SU-DHL-6 (cell line): ENCODE measurements at regions not wholly inside any gene's neighbourhood (a gene's known extent, or its start where the extent isn't known, plus 50 kb on each side); places are given as distances from the start of the nearest gene placed in this dataset.

Experiments
- EZH2phosphoT487 ChIP-seq: fragments of 200-600 bp; sonication (generic), shearing (Covaris generic); conservative IDR thresholded peaks from 2 replicates; pipeline ENCODE4 v1.6.1; 2018; ENCODE audit warnings: mild to moderate bottlenecking, antibody characterized with exemption, low read length, moderate library complexity, mixed read lengths
- TF ChIP-seq, protein P1 (sequence below): fragments of 200-600 bp; sonication (generic); IDR thresholded peaks from one replicate; pipeline ENCODE4 v1.5.1; 2017; ENCODE audit warnings: antibody characterized with exemption, mild to moderate bottlenecking, low read length, moderate library complexity; ENCODE audit not compliant: insufficient read depth, poor library complexity, severe bottlenecking

DNA sequence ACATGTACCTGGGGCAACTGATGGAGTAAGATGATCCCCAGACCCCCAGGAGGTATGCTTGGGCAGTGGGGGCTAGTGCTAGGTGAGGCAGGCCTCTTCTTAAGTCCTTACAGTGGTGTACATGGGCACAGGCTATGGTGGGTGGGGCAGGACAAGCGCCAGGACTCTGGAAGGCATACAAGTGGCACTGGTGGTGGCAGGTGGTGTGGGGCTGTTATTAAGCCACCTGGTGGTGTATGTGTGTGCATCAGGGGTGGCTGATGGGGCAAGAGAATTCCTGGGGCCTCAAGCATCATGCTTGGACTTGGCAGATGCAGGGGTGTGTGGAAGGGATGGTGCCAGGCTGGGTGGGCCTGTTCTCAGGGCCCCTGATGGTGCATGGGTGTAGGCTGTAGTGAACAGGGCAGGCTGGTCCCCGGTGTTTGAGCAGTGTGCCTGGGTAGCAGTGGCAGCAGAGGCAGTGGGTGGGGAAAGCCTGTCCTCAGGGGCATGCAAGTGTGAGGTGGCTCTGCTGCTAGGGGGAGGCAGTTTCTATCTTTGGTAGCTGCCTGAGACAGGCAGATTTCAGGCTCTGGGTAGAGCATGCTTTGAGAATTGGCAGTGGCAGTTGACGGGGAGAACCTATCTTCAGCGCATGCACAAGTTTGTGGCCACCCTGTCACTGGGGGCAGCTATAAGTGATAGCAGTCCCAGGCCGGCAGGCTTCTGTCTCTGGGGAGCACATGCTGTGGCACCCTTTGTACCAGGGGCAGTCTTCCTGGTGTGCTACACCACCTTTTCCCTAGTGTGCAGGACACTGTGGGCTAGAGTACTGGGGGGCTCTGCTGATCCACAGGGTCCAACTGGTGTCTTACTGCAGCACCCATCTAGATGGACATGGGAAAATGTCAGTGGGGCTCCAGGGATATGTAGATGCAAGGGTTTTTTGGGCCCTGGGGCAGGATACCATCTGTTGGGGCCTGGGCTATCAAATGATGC is 52.6 kb upstream of the ABCD2 start:
- TF ChIP-seq, protein P1, sequence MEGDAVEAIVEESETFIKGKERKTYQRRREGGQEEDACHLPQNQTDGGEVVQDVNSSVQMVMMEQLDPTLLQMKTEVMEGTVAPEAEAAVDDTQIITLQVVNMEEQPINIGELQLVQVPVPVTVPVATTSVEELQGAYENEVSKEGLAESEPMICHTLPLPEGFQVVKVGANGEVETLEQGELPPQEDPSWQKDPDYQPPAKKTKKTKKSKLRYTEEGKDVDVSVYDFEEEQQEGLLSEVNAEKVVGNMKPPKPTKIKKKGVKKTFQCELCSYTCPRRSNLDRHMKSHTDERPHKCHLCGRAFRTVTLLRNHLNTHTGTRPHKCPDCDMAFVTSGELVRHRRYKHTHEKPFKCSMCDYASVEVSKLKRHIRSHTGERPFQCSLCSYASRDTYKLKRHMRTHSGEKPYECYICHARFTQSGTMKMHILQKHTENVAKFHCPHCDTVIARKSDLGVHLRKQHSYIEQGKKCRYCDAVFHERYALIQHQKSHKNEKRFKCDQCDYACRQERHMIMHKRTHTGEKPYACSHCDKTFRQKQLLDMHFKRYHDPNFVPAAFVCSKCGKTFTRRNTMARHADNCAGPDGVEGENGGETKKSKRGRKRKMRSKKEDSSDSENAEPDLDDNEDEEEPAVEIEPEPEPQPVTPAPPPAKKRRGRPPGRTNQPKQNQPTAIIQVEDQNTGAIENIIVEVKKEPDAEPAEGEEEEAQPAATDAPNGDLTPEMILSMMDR, result no peak
- no peak for TF ChIP-seq EZH2phosphoT487
